Esophagus squamous epithelium (tissue), 5 donors: ENCODE measurements at regions not wholly inside any gene's neighbourhood (a gene's known extent, or its start where the extent isn't known, plus 50 kb on each side); places are given as distances from the start of the nearest gene placed in this dataset.

Experiments
- DNase-seq: peaks from one replicate; lab custom pipeline; 2025; lab: John Stamatoyannopoulos, UW
- H3K27ac ChIP-seq, 4 donors: fragments of 200-600 bp; sonication (generic); one replicate each; pipeline ENCODE4 v1.5.1; 2016 to 2019; ENCODE audit warnings: mild to moderate bottlenecking in 1 of 4
- H3K27me3 ChIP-seq, 4 donors: fragments of 200-600 bp; sonication (generic); 1 replicate in 3 of 4; 2 replicates in 1 of 4; pipeline versions ENCODE4 v1.5.1 to v1.6.0; 2017 to 2021; ENCODE audit warnings: antibody characterized with exemption in 1 of 4
- H3K36me3 ChIP-seq, 3 donors: fragments of 200-600 bp; sonication (generic); one replicate each; pipeline ENCODE4 v1.5.1; 2016 to 2019
- H3K4me1 ChIP-seq, 3 donors: fragments of 200-600 bp; sonication (generic); one replicate each; pipeline ENCODE4 v1.5.1; 2017 to 2019
- H3K4me3 ChIP-seq, 4 donors: fragments of 200-600 bp; sonication (generic); 1 replicate in 3 of 4; 2 replicates in 1 of 4; pipeline ENCODE4 v1.5.1; 2016 to 2019; ENCODE audit warnings: mild to moderate bottlenecking in 2 of 4, moderate library complexity in 1 of 4
- H3K9me3 ChIP-seq, 3 donors: fragments of 200-600 bp; sonication (generic); one replicate each; pipeline ENCODE4 v1.5.1; 2016 to 2019
- CTCF ChIP-seq, 6 experiments: fragments of 450-650 bp in 4 of 6; fragments of 200-600 bp in 2 of 6; sonication (generic) in 2 of 6; IDR thresholded peaks; one replicate each; pipeline ENCODE4 v1.5.1; 2016 to 2019; ENCODE audit warnings: antibody characterized with exemption in 6 of 6, mild to moderate bottlenecking in 4 of 6, moderate library complexity in 4 of 6
- POLR2A ChIP-seq, 4 donors: fragments of 450-650 bp; IDR thresholded peaks; one replicate each; pipeline ENCODE4 v1.6.1; 2017; ENCODE audit warnings: antibody characterized with exemption in 4 of 4, mild to moderate bottlenecking in 4 of 4, moderate library complexity in 3 of 4
- WGBS, 2 donors: methylation state at CpG; one replicate each; pipeline ENCODE4 v1.1.5; 2018; 5-methylcytosine and 5-hydroxymethylcytosine counted together
- intact Hi-C: fragments of 100-400 bp; cut with DNase I; formaldehyde crosslinking; loops from one replicate; pipeline ENCODE4 v1.15.0; 2022
- donor health status: DM: yes; HTN: yes; CAD: no.

DNA sequence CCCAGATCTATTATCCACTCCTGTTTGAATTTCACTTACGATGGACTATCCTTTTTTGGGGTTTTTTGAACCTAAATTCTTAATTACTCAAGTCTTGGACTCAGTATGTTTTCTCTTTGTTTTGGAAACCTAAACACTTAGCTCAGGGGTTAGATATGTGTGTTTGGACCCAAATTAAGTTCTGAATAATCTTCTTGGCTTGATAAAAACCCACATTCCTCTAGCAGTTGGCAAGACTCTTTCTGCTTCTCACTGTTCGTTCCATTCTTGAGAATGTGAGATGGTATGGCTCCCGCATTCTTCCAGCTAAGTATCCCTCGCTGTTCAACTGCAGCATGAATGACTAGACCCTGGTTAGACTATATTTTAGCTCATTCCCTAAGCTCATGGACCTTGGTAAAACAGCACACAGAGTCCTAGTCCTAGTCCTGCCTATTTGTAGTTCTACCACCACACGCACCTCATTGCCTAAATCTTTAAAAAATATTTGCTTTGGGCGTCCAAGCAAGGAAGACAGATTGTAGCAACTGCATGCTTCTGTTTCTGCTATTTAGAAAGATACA, 860.0 kb downstream of the RPS29 start:
- WGBS, 2 donors: 46 to 48% methylated on average over 6 of the region's 6 CpGs
- H3K4me1 ChIP-seq: no peaks in the 10 kb centered on the region
- no peak for TF ChIP-seq POLR2A (IDR thresholded peaks at IDR 0.05)
- no peak for TF ChIP-seq CTCF (IDR thresholded peaks at IDR 0.05)
- no peaks in the 10 kb centered on the region for H3K9me3 ChIP-seq
- H3K4me3 ChIP-seq: no peak overlapping the region
- H3K36me3 ChIP-seq: no peaks in the 10 kb centered on the region
- H3K27me3 ChIP-seq: no peaks in the 10 kb centered on the region
- intact Hi-C loops: no loop called here
- no peak overlapping the region for H3K27ac ChIP-seq
- no peak for DNase-seq

DNA sequence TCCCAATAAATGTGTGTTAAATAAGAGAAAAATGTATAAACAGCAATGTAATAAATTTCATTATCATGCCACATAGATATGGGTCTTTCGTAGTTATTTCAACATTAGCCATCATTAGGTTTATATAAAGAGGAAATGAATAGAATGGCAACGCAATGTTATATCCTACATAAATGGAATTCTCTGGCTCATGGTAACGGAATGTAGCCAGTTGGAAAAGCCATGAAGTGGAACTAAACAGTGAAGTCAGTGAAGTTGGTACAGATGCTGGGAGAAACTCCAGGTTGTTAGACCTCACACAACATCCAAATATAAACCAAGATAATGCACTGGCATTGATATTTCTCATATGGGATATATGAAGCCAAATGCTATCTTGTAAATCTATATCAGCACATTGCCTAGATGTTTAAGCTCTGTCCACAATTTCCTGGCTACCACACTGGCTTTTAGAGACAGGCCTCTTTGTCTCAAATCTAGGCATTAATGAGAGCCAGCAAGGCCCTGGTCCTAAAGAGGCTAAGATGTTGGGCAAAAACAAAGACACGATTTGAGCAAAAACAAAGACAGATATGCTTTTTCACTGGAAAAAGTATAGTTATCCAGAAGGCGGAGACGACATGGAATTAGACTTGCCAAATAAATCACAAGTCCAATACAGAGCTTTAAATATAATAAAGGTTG, 861.0 kb downstream of the RPS29 start:
- no peak for TF ChIP-seq CTCF (IDR thresholded peaks at IDR 0.05)
- no peaks in the 10 kb centered on the region for H3K9me3 ChIP-seq
- H3K27ac ChIP-seq: no peak overlapping the region
- no peak overlapping the region for H3K4me3 ChIP-seq
- H3K27me3 ChIP-seq: no peaks in the 10 kb centered on the region
- whole genome bisulfite sequencing, 2 donors: 36 to 44% methylated on average over 6 of the region's 6 CpGs
- no peaks in the 10 kb centered on the region for H3K4me1 ChIP-seq
- H3K36me3 ChIP-seq: no peaks in the 10 kb centered on the region
- intact Hi-C loops: no loop called here
- no peak for DNase-seq

- no peaks in the 10 kb centered on the region for H3K9me3 ChIP-seq
- no peaks in the 10 kb centered on the region for H3K4me1 ChIP-seq
- TF ChIP-seq CTCF (IDR thresholded peaks at IDR 0.05) (no peak), POLR2A (IDR thresholded peaks at IDR 0.05) (no peak)
- H3K4me3 ChIP-seq: no peak overlapping the region
- intact Hi-C loops: no loop called here
- no peaks in the 10 kb centered on the region for H3K27me3 ChIP-seq
- no peak overlapping the region for H3K27ac ChIP-seq
- WGBS, 2 donors: 0 to 21% methylated on average over 1 of the region's 1 CpG
- H3K36me3 ChIP-seq: no peaks in the 10 kb centered on the region
- no peak for DNase-seq
These were observed 862.2 kb downstream of the RPS29 start for GRCh38 chr14:48723841-48724495.

GRCh38 chr14:48714366-48714765, 871.8 kb downstream of the RPS29 start:
- Histone ChIP-seq H3K36me3 (no peaks in the 10 kb centered on the region), H3K27me3 (no peaks in the 10 kb centered on the region), H3K4me3 (no peak overlapping the region), H3K9me3 (no peaks in the 10 kb centered on the region), H3K27ac (no peak overlapping the region), H3K4me1 (no peaks in the 10 kb centered on the region)
- TF ChIP-seq POLR2A (IDR thresholded peaks at IDR 0.05) (no peak), CTCF (IDR thresholded peaks at IDR 0.05) (no peak)
- intact Hi-C loops: no loop called here
- no peak for DNase-seq
- 65 to 68% methylated on average over 7 of the region's 7 CpGs for WGBS, 2 donors

DNA sequence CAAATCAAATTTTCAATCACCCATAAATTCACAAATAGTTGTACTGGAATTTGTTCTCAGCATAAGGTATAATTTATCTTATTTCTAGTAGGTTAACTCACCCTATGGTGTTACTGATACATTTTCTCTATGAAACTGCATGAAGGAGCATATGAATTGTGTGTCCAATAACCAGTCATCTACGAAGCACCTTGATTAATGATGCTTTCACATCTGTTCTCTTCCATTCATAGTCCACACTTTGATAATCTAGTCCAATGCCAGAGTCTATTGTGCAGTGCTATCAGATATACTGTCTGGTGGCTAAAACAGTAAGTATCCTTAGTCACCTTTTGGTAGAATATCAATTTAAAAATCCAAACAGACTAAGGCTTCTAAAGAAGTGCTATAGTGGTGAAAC, 876.0 kb downstream of the RPS29 start:
- H3K4me3 ChIP-seq: no peak overlapping the region
- intact Hi-C loops: no loop called here
- no peaks in the 10 kb centered on the region for H3K36me3 ChIP-seq
- no peaks in the 10 kb centered on the region for H3K27me3 ChIP-seq
- no peak overlapping the region for H3K27ac ChIP-seq
- WGBS, 2 donors: 26 to 44% methylated on average over 1 of the region's 1 CpG
- TF ChIP-seq CTCF (IDR thresholded peaks at IDR 0.05) (no peak), POLR2A (IDR thresholded peaks at IDR 0.05) (no peak)
- no peaks in the 10 kb centered on the region for H3K4me1 ChIP-seq
- DNase-seq: no peak
- no peaks in the 10 kb centered on the region for H3K9me3 ChIP-seq
